HG03097 (cell line): ENCODE measurements at regions not wholly inside any gene's neighbourhood (a gene's known extent, or its start where the extent isn't known, plus 50 kb on each side); places are given as distances from the start of the nearest gene placed in this dataset.
"Not testable (repeated sequence)": the region's sequence is repeated elsewhere in the genome, so short reads cannot be mapped to it uniquely, and the experiment has no call there.

Experiments used
- ATAC-seq: cut with Tn5 transposase; IDR thresholded peaks from one replicate; pipeline ENCODE4 v1.9.1; 2021; ENCODE audit not compliant: unreplicated experiment, low FRiP score

GRCh38 chr10:32143302-32143847 lies 87.2 kb upstream of the KIF5B start:
- ATAC-seq = no peak

DNA sequence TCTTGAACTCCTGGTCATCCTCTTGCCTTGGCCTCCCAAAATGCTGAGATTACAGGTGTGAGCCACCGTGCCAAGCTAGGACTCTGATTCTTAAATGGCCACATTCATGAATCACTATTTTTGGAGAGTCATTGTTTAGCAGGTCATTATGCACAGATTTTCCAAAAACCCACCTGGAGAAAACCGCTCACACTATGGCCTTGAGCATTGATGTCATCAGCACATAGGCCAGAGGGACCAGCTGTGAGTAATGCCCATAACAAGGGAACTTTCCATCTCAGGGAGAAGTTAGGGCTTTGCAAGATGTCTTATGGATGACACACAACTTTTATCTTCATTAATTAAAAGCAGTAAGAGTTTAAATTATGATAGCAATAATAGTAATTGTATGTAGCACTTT lies 86.4 kb upstream of the KIF5B start:
- no peak for ATAC-seq

DNA sequence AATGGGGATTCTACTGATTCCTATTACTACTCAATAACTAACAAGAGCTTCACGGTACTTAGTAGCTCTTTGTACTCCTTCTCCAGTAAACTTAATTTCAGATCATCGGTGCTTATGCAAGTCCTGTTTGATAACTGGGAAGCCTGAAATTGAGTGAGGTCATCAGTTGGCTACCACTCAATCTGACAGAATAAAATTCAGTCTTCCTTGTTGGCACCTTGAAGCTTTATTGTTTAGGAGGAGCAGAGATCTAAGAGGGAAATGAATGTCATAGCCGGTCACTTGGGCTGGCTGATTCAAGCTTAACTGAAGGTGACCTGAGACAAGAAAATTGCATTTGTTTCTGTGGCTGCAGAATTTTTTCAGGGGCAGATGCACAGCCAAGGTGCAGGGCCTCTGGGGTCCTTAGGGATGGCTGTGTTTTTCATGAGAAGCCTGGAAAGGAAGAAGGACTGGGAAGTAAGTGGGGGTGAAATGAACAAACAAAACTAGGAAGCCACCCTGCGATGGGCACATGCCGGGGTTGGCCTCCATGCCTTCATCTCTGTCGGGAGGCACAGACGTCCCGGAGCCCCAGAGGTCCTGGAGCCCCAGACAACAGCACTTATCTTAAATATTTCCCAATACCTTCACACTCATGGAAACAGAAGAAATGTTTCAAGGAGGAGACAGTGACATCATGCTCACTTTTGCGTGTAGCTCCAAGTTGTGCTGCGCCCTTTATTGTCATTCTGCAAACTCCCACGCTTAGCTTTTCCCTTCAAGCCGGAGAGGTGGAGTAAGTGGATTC lies 85.0 kb upstream of the KIF5B start:
- ATAC-seq = no peak

DNA sequence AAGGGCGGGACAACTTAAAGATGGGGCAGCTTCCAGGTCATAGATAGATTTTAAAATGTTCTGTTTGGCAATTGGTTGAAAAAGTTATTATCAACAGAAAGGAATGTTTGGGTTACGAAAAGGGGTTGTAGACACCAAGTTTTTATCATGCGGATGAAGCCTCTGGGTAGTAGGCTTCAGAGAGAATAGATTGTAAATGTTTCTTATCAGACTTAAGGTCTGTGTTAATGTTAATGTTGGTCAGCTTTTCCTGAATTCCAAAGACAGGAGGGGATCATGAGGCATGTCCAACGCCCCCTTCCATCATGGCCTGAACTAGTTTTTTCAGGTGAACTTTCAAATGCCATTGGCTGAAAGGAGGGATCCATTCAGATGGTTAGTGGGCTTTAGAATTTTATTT lies 84.2 kb upstream of the KIF5B start:
- no peak for ATAC-seq

- no peak for ATAC-seq
These were observed 83.2 kb upstream of the KIF5B start for GRCh38 chr10:32139223-32140073.

DNA sequence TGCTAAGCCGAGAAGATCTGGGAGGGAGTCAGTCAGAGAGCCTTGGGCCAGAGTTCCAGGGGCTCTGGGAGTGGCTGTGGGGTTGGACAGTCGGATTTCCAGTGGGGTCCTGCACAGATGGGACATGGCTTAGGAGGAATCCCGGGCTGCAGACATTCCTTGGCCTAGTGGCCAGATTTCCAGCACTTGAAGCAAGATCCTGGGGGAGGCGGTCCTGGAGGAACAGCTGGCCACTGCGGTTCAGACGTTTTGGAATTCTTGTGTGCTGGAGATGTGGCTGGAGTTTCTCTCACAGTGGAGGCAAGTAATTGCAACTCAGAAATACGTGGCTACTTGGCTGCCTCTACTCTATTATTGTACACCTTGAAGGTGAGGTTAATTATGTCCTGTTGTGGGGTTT lies 80.7 kb upstream of the KIF5B start:
- ATAC-seq = not testable (repeated sequence)

DNA sequence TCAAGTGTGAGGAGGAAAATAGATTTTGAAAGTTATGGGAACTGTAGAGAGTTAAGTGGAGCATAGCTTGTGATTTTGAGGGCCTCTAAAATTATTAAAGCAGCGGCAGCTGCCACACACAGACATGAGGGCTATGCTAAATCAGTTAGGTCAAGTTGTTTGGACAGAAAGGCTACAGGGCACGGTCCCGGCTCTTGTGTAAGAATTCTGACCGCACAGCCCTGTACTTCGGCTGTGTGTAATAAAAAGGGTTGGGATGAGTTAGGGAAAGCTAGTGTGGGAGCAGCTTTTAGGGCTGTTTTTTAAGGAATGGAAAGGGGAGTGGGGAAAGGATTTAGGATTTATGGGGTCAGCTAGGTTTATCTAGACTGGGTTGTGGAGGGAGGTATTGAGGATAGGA lies 79.6 kb upstream of the KIF5B start:
- ATAC-seq = not testable (repeated sequence)

DNA sequence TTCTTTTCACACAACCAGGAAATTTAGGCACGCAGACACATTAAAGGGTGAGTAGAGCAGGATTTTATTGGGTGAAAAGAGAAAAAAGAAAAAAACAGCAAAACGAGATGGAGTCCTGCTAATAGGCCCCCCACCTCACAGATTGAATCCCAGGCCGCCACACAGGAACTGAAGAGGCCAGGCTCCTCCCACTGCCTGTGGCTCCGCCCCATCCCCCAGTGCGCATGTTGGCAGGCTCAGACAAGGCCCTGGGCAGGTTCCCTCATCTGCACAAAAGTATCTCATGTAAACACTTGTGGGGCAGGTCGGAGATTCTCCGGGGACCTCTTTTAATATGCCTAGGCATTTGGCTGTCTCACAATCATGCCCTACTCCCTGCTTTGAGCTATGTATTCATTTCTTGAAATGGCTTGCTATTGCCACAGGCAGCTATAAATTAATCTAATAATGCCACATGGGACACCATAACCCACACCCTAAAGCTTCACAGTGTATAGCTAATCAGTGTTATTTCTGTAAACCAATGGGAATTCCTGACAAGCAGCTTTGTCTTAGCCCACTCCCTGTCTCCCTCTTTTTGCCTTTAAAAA lies 76.2 kb upstream of the KIF5B start:
- ATAC-seq = no peak

- ATAC-seq = no peak
These were observed 75.2 kb upstream of the KIF5B start for GRCh38 chr10:32131388-32131787.

- ATAC-seq = no peak
These were observed 74.6 kb upstream of the KIF5B start for GRCh38 chr10:32130788-32131187.

- no peak for ATAC-seq
These were observed 68.8 kb upstream of the KIF5B start for GRCh38 chr10:32125023-32125422.

DNA sequence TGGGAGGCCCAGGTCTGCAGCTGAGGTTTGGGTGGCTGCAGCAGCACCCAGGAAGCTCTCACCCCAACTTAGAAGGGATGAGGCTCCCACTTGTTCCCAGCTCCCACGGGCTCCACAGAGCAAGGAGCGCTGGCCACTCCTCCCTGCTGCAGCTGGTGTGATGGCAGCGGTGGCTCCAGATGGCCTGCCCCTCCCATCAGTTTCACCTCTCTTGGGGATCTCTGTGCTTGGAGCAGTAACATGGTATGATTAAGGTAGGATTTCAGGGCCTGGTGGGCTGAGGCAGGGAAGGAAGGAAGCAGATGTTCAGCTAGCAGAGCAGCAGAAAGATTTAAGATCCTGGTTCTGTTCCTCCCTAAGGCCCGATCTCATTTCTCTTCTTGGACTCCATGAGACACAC lies 66.8 kb upstream of the KIF5B start:
- ATAC-seq = no peak

- ATAC-seq = no peak
These were observed 65.4 kb upstream of the KIF5B start for GRCh38 chr10:32121648-32122047.

- no peak for ATAC-seq
These were observed 63.9 kb upstream of the KIF5B start for GRCh38 chr10:32120147-32120546.

DNA sequence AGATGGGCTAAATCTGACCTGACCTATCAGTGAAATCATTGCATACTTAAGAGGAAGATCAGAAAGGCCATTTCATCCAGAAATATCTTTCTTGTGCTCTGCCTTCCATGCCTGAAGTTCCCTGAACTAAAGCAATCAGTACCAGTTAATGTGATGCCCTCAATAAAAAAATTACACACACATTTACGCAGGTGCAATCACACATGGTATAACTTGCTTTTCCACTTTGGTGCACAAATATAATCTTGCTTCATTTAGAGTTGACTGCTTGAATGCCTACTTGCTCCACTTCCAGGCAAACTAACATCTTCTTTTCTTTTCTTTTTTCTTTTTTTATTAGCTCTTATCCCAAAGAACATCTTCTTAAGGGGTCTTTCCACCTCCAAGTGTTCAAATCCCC lies 58.3 kb upstream of the KIF5B start:
- ATAC-seq = no peak

GRCh38 chr10:32112055-32112454 lies 55.8 kb upstream of the KIF5B start:
- ATAC-seq = no peak

DNA sequence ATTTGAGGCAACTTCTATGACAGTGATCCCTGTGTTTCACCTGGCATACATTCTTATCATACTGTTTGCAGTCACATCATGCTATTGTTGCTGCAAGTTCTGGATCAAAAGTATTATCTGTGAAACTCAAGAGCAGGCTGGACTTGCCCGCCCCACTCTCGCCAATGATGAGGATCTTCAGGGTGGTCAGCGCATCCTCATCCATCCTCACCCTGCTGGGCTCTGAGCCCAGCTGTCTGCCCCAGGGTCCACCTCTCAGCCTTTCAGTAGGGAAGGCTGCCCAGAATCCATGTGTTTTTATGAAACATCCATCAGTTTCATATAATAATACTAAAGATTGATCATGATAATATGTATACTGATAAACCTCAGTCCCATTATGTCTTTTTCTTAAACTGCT lies 55.4 kb upstream of the KIF5B start:
- ATAC-seq = no peak

DNA sequence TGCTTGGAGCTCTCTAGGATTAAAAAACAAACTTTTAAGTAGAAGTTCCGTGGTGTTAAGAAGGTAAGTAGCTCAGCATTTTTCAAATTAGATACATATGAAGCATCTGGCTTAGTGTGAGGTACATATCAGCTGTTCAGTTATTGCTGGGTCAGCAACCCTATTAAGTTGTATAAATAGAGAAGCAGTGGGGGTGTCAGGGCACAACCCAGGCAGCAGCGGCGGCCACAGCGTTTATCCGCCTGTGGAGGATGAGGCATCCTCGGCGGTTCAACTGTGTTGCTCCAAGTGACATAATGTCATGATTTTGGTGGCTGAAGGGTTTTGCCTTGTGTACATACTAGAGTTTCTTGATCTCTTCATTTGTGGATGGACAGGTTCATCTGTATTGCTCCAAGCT lies 54.6 kb upstream of the KIF5B start:
- ATAC-seq = no peak

- no peak for ATAC-seq
These were observed 53.4 kb upstream of the KIF5B start for GRCh38 chr10:32109603-32110002.
